Heart right ventricle (tissue), 16 donors: ENCODE measurements at regions not wholly inside any gene's neighbourhood (a gene's known extent, or its start where the extent isn't known, plus 50 kb on each side); places are given as distances from the start of the nearest gene placed in this dataset.

Experiments used
- ATAC-seq, 8 donors: fragments of 200-7000 bp; cut with Tn5 transposase; one replicate each; pipeline ENCODE4 v1.9.1; 2020; ENCODE audit warnings: mild to moderate bottlenecking in 8 of 8, moderate library complexity in 8 of 8, moderate number of reproducible peaks in 1 of 8
- DNase-seq, 2 donors: peaks; one replicate each; pipeline ENCODE4 v3.0.0-alpha.2; 2020
- H3K27ac ChIP-seq, 10 donors: fragments of 200-600 bp; sonication (generic) in 2 of 10; one replicate each; pipeline versions ENCODE4 v1.5.0 to v1.8.0; 2020 to 2022; ENCODE audit warnings: mild to moderate bottlenecking in 3 of 10
- H3K27me3 ChIP-seq, 7 donors: fragments of 200-600 bp; one replicate each; pipeline ENCODE4 v1.8.0; 2021 to 2022; ENCODE audit warnings: mild to moderate bottlenecking in 2 of 7
- H3K36me3 ChIP-seq, 9 donors: fragments of 200-600 bp; sonication (generic) in 1 of 9; one replicate each; pipeline versions ENCODE4 v1.5.0 to v1.8.0; 2020 to 2022; ENCODE audit warnings: mild to moderate bottlenecking in 2 of 9
- H3K4me1 ChIP-seq, 9 donors: fragments of 200-600 bp; sonication (generic) in 1 of 9; one replicate each; pipeline versions ENCODE4 v1.5.0 to v1.8.0; 2020 to 2022; ENCODE audit warnings: mild to moderate bottlenecking in 4 of 9
- H3K4me3 ChIP-seq, 10 donors: fragments of 200-600 bp; sonication (generic) in 2 of 10; one replicate each; pipeline versions ENCODE4 v1.5.0 to v1.8.0; 2020 to 2022; ENCODE audit warnings: mild to moderate bottlenecking in 7 of 10, moderate library complexity in 2 of 10
- H3K9me3 ChIP-seq, 11 donors: fragments of 200-600 bp in 10 of 11; sonication (generic) in 2 of 11; one replicate each; pipeline versions ENCODE4 v1.5.0 to v1.8.0; 2013 to 2022; ENCODE audit warnings: mild to moderate bottlenecking in 2 of 11, control low read depth in 1 of 11, moderate library complexity in 1 of 11
- WGBS, 2 donors: extraction: QIAGEN DNeasy Blood & Tissue Kit; methylation state at CpG; one replicate each; pipeline ENCODE4 v1.1.7; 2013; ENCODE audit warnings: inconsistent platforms in 1 of 2; 5-methylcytosine and 5-hydroxymethylcytosine counted together
- intact Hi-C, 10 donors: fragments of 100-400 bp; cut with DNase I; formaldehyde crosslinking; loops; one replicate each; pipeline versions ENCODE4 v1.11.1 to v1.14.2; 2022
- TF ChIP-seq, protein P1 (sequence below), 9 donors: fragments of 200-600 bp; sonication (generic) in 2 of 9; IDR thresholded peaks; one replicate each; pipeline versions ENCODE4 v1.5.0 to v1.8.0; 2021 to 2022; ENCODE audit warnings: antibody characterized with exemption in 9 of 9, mild to moderate bottlenecking in 5 of 9, moderate library complexity in 1 of 9
- donor health status: Arrhythmogenic right ventricular cardiomyopathy.
- donor health status: ischemic (EF 13 %, LVEDD 7.1; RV severe dilation, severe dysfunction).
- donor health status: healthy with polysubstance abuse.
- donor health status: DM: no; HTN: yes; CAD: no.
- donor health status: DM: no; HTN: no; CAD: no.
- donor health status: ischemic (EF 25% LVEDD 6.9; RV normal size, moderate dysfunction).
- donor health status: ischemic (EF 25% LVEDD 5.7; RV mildly dilated, moderate dysfunction).
- donor health status: healthy.
- donor health status: DM: yes; HTN: yes; CAD: no.
- donor health status: Ischemic cardiomyopathy.
- donor health status: ischemic (EF 35%, LVEDD 5.7; RV mildly dilated, moderate dysfunction).
- donor health status: nonischemic (EF 11% LVEDD 7.7; RV severe dilation, severe dysfunction).
- donor health status: DM: yes; HTN: yes; CAD: no.
- donor health status: PGD.
- donor health status: ischemic (EF 29% LVEDD 5.4; RV normal size, mild dysfunction).
- donor health status: nonischemic (EF 23%, LVEDD 6.1; RV moderate dilation, normal function).

DNA sequence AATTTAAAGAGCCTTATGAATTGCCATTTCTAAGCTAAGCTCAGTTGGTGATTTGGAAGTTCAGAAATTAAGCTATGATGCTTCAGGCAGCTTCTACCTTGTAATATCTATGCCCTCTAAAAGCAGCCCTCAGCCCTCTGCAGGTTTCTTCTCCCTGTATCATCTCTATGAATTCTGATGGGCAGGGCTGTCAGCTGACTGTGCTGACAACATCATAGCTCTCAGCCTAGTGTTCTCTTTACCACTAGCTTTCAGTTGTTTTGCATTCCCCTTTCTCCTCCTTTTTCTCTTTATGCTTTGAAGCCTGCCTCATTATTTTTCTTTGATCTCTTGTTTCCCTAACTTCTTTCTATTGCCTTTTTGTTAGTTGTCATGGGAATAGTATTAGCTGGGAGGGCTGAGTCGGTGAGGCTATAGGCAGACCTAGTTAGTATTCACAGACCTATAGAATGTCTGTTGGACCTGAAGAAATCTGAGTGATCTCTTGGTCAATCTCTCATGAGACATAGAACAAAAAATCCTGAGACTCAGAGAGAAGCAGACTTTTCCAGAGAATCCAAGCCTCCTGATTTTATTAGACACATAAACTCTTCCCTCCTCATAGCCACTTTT is 535.4 kb downstream of the RAB38 start:
- Histone ChIP-seq H3K4me1 (no peaks in the 10 kb centered on the region), H3K9me3 (no peaks in the 10 kb centered on the region), H3K4me3 (no peak overlapping the region), H3K27me3 (peaks cover 0 to 5% (median 0%) of the 10 kb centered on the region in 7 donors), H3K36me3 (no peaks in the 10 kb centered on the region), H3K27ac (no peak overlapping the region)
- WGBS, 2 donors: 74 to 83% methylated on average over 1 of the region's 1 CpG
- intact Hi-C loops: no loop called here
- DNase-seq (no peak), ATAC-seq (no peak)
- TF ChIP-seq, protein P1, sequence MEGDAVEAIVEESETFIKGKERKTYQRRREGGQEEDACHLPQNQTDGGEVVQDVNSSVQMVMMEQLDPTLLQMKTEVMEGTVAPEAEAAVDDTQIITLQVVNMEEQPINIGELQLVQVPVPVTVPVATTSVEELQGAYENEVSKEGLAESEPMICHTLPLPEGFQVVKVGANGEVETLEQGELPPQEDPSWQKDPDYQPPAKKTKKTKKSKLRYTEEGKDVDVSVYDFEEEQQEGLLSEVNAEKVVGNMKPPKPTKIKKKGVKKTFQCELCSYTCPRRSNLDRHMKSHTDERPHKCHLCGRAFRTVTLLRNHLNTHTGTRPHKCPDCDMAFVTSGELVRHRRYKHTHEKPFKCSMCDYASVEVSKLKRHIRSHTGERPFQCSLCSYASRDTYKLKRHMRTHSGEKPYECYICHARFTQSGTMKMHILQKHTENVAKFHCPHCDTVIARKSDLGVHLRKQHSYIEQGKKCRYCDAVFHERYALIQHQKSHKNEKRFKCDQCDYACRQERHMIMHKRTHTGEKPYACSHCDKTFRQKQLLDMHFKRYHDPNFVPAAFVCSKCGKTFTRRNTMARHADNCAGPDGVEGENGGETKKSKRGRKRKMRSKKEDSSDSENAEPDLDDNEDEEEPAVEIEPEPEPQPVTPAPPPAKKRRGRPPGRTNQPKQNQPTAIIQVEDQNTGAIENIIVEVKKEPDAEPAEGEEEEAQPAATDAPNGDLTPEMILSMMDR (IDR thresholded peaks at IDR 0.05): no peak

DNA sequence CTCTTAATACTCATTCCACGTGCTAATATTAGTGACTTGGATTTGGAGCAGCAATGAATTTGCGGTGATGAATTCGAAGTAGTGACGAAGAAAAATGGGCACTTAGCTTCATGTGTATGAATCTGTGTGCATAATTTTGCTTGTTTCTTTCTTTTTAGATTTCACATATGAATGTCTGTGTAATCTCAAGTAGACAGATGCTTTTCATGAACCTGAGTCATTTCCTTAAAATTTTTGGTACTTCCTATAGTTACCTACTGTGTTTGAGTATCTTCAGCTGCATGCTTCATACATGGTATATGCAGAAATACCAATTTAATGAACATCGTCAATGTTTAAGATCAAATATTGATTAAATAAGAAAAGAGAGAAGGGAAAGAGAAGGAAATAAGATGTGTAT is 540.2 kb downstream of the RAB38 start:
- ATAC-seq (no peak), DNase-seq (no peak)
- WGBS, 2 donors: 83 to 88% methylated on average over 5 of the region's 5 CpGs
- TF ChIP-seq, protein P1 (IDR thresholded peaks at IDR 0.05): no peak
- H3K4me1 ChIP-seq: no peaks in the 10 kb centered on the region
- no peak overlapping the region for H3K27ac ChIP-seq
- no peaks in the 10 kb centered on the region for H3K36me3 ChIP-seq
- intact Hi-C loops: no loop called here
- H3K27me3 ChIP-seq: peaks cover 0 to 5% (median 0%) of the 10 kb centered on the region in 7 donors
- H3K4me3 ChIP-seq: no peak overlapping the region
- H3K9me3 ChIP-seq: no peaks in the 10 kb centered on the region

DNA sequence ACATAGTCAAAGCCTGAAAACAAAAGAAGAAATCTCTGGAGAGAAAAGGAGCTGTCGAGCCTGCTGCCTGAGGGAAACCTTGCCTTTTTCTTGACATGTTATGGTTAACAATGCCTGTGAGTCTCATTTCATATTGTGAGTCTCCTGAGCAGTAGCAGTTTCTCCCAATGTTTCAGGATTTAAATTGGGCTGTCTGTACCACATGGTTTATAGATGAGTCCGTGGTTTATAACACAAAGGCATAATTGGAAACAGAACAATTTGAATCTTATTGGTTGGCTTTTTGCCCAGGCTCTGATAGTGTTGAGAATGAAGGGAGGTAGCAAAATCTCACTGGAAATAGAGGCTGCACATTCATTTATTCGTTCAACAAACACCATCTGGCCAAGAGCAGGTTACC is 540.9 kb downstream of the RAB38 start:
- DNase-seq (no peak), ATAC-seq (no peak)
- Histone ChIP-seq H3K9me3 (peaks cover 0 to under 1% (median 0%) of the 10 kb centered on the region in 11 donors), H3K36me3 (no peaks in the 10 kb centered on the region), H3K4me3 (no peak overlapping the region), H3K4me1 (no peaks in the 10 kb centered on the region), H3K27me3 (peaks cover 0 to 5% (median 0%) of the 10 kb centered on the region in 7 donors), H3K27ac (no peak overlapping the region)
- 48 to 52% methylated on average over 3 of the region's 3 CpGs for WGBS, 2 donors
- TF ChIP-seq, protein P1 (IDR thresholded peaks at IDR 0.05): no peak
- intact Hi-C loops: no loop called here

DNA sequence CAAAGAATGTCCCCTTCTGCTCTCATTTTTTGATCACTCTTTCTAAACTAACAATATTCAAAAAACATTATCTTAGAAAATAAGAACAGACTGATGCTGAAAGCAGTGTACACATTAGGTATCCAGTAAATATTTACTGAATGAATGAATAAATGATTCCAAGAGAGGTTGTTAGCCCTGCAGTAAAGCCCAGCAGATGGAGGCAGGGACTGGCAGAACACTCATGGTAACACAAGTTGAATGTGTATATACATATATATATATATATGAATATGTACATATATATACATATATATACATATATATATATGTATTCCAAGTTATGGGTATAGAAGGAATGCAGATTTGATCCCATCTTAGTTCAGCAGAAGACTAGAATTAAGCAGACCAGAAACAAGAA is 546.3 kb downstream of the RAB38 start:
- H3K27me3 ChIP-seq: no peaks in the 10 kb centered on the region
- peaks cover 0 to 22% (median 0%) of the 10 kb centered on the region in 11 donors for H3K9me3 ChIP-seq
- ATAC-seq (no peak), DNase-seq (no peak)
- H3K27ac ChIP-seq: no peak overlapping the region
- no peaks in the 10 kb centered on the region for H3K4me1 ChIP-seq
- TF ChIP-seq, protein P1 (IDR thresholded peaks at IDR 0.05): no peak
- H3K4me3 ChIP-seq: no peak overlapping the region
- H3K36me3 ChIP-seq: no peaks in the 10 kb centered on the region
- intact Hi-C loops: loop anchor here in 1 of 10 donors (5.0 kb wide), 1 partner anchor 583 kb away; no protein-coding TSS in a partner anchor
